Prostate gland (tissue), 2 donors: ENCODE measurements at regions not wholly inside any gene's neighbourhood (a gene's known extent, or its start where the extent isn't known, plus 50 kb on each side); places are given as distances from the start of the nearest gene placed in this dataset.

ENCODE experiments used
- POLR2A ChIP-seq: fragments of 450-650 bp; IDR thresholded peaks from one replicate; pipeline ENCODE4 v1.6.1; 2016; ENCODE audit warnings: antibody characterized with exemption, mild to moderate bottlenecking
- POLR2AphosphoS5 ChIP-seq: sonication (generic); formaldehyde crosslinking; IDR thresholded peaks from one replicate; pipeline ENCODE4 v1.6.1; 2017; ENCODE audit warnings: antibody characterized with exemption
- TF ChIP-seq, protein P1 (sequence below), 4 experiments: fragments of 200-600 bp in 2 of 4; fragments of 450-650 bp in 2 of 4; sonication (generic) in 2 of 4; IDR thresholded peaks; 1 replicate in 3 of 4; 2 replicates in 1 of 4; pipeline ENCODE4 v1.5.1; 2016 to 2019; ENCODE audit warnings: antibody characterized with exemption in 4 of 4, mild to moderate bottlenecking in 2 of 4, moderate library complexity in 2 of 4

DNA sequence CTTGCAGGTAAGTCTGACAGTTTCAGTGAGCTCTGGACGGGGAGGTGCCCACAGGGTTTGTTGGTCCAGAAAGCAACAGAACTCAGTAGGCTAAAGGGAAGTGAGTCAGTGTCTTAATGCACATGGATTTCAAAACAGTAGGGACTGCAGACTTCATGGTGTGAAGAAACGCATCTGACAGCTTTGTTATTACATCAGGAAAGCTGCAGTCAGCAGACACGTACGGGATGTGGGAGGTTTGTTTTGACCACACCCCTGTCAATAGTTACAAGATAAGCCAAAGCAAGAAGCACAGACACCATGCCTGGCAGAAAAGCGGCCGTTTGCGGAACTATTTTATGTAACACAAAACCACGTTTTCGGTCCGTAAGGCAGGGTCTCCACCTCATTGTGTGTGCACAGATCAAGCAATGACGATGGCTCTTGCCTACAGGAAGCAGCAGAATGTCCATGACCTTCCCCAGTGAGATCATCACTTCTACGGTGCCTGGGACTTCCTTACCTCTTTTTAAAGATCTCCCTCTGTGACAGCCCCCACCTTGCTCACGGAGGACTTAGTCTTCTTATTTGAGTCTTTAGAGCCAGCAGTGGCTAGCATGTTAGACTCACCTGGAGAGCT, 58.2 kb upstream of the FTH1 start:
- TF ChIP-seq, protein P1, sequence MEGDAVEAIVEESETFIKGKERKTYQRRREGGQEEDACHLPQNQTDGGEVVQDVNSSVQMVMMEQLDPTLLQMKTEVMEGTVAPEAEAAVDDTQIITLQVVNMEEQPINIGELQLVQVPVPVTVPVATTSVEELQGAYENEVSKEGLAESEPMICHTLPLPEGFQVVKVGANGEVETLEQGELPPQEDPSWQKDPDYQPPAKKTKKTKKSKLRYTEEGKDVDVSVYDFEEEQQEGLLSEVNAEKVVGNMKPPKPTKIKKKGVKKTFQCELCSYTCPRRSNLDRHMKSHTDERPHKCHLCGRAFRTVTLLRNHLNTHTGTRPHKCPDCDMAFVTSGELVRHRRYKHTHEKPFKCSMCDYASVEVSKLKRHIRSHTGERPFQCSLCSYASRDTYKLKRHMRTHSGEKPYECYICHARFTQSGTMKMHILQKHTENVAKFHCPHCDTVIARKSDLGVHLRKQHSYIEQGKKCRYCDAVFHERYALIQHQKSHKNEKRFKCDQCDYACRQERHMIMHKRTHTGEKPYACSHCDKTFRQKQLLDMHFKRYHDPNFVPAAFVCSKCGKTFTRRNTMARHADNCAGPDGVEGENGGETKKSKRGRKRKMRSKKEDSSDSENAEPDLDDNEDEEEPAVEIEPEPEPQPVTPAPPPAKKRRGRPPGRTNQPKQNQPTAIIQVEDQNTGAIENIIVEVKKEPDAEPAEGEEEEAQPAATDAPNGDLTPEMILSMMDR (IDR thresholded peaks at IDR 0.05): no peak
- TF ChIP-seq POLR2AphosphoS5 (peak; percentile 37), POLR2A (no peak)
